GM18858 (cell line): ENCODE measurements at regions not wholly inside any gene's neighbourhood (a gene's known extent, or its start where the extent isn't known, plus 50 kb on each side); places are given as distances from the start of the nearest gene placed in this dataset.

Source experiments
- ATAC-seq: cut with Tn5 transposase; IDR thresholded peaks from one replicate; pipeline ENCODE4 v1.9.1; 2021; ENCODE audit not compliant: unreplicated experiment

GRCh38 chr9:79868567-79869189 is 296.9 kb downstream of the TLE4 start:
- peak; percentile 41 for ATAC-seq

- no peak for ATAC-seq
Measured at GRCh38 chr9:79862921-79863890, 291.4 kb downstream of the TLE4 start.

GRCh38 chr9:79858508-79858907 is 286.7 kb downstream of the TLE4 start:
- ATAC-seq = no peak

GRCh38 chr9:79857188-79857587 is 285.4 kb downstream of the TLE4 start:
- no peak for ATAC-seq

GRCh38 chr9:79847074-79847473 is 275.3 kb downstream of the TLE4 start:
- no peak for ATAC-seq

- ATAC-seq = no peak
Measured at GRCh38 chr9:79829566-79830302, 258.0 kb downstream of the TLE4 start.

GRCh38 chr9:79824265-79824664 is 252.5 kb downstream of the TLE4 start:
- peak; percentile 94 for ATAC-seq

GRCh38 chr9:79817438-79818004 is 245.8 kb downstream of the TLE4 start:
- peak; percentile 83 for ATAC-seq

- no peak for ATAC-seq
Measured at GRCh38 chr9:79813258-79813638, 241.5 kb downstream of the TLE4 start.

- ATAC-seq = peak; percentile 85
Measured at GRCh38 chr9:79812507-79813257, 240.9 kb downstream of the TLE4 start.

- ATAC-seq = no peak
Measured at GRCh38 chr9:79812099-79812498, 240.3 kb downstream of the TLE4 start.

GRCh38 chr9:79809931-79810330 is 238.2 kb downstream of the TLE4 start:
- ATAC-seq = no peak

GRCh38 chr9:79809316-79809876 is 237.6 kb downstream of the TLE4 start:
- ATAC-seq = no peak

- ATAC-seq = no peak
Measured at GRCh38 chr9:79807971-79808370, 236.2 kb downstream of the TLE4 start.

- ATAC-seq = no peak
Measured at GRCh38 chr9:79806086-79806485, 234.3 kb downstream of the TLE4 start.

- ATAC-seq = no peak
Measured at GRCh38 chr9:79801459-79801858, 229.7 kb downstream of the TLE4 start.

GRCh38 chr9:79800578-79800977 is 228.8 kb downstream of the TLE4 start:
- no peak for ATAC-seq

- no peak for ATAC-seq
Measured at GRCh38 chr9:79799691-79800335, 228.0 kb downstream of the TLE4 start.

GRCh38 chr9:79798450-79798849 is 226.7 kb downstream of the TLE4 start:
- no peak for ATAC-seq

GRCh38 chr9:79796411-79796810 is 224.6 kb downstream of the TLE4 start:
- no peak for ATAC-seq
